ENCODE measurements at regions not wholly inside any gene's neighbourhood (a gene's known extent, or its start where the extent isn't known, plus 50 kb on each side); places are given as distances from the start of the nearest gene placed in this dataset.

- no peaks in the 10 kb centered on the region for H3K27me3 ChIP-seq
- H3K9me3 ChIP-seq (replicated peaks): no peaks in the 10 kb centered on the region; the same call in none of the 2 replicates
- no peak overlapping the region for H3K4me3 ChIP-seq
- no peak for DNase-seq
- peak overlapping the region; percentile 22 for H3K27ac ChIP-seq
- peaks cover 28% of the 10 kb centered on the region for H3K4me1 ChIP-seq
- no peaks in the 10 kb centered on the region for H3K36me3 ChIP-seq
Observed at GRCh38 chr9:86846656-86847055, 100.7 kb downstream of the GAS1 start.

GRCh38 chr9:86843206-86843605 is 104.1 kb downstream of the GAS1 start:
- Histone ChIP-seq H3K27ac (no peak overlapping the region), H3K9me3 (replicated peaks) (no peaks in the 10 kb centered on the region), H3K4me3 (no peak overlapping the region), H3K4me1 (peaks cover 61% of the 10 kb centered on the region), H3K36me3 (no peaks in the 10 kb centered on the region), H3K27me3 (no peaks in the 10 kb centered on the region)
- peak; percentile 52 to 75 for DNase-seq

GRCh38 chr9:86842573-86842972 is 104.7 kb downstream of the GAS1 start:
- no peaks in the 10 kb centered on the region for H3K36me3 ChIP-seq
- H3K4me3 ChIP-seq: no peak overlapping the region
- no peak overlapping the region for H3K27ac ChIP-seq
- H3K4me1 ChIP-seq: peaks cover 67% of the 10 kb centered on the region
- H3K9me3 ChIP-seq (replicated peaks): no peaks in the 10 kb centered on the region
- H3K27me3 ChIP-seq: no peaks in the 10 kb centered on the region
- peak in 1 of 2 experiments; percentile 22 for DNase-seq

- H3K4me3 ChIP-seq: no peak overlapping the region
- H3K27me3 ChIP-seq: no peaks in the 10 kb centered on the region
- no peak for DNase-seq
- H3K9me3 ChIP-seq (replicated peaks): no peaks in the 10 kb centered on the region
- no peaks in the 10 kb centered on the region for H3K36me3 ChIP-seq
- H3K27ac ChIP-seq: no peak overlapping the region
- peaks cover 59% of the 10 kb centered on the region for H3K4me1 ChIP-seq
Observed at GRCh38 chr9:86839522-86839921, 107.8 kb downstream of the GAS1 start.

GRCh38 chr9:86838519-86839497 is 108.5 kb downstream of the GAS1 start:
- Histone ChIP-seq H3K9me3 (replicated peaks) (no peaks in the 10 kb centered on the region), H3K4me3 (no peak overlapping the region), H3K27me3 (no peaks in the 10 kb centered on the region), H3K27ac (peak overlapping the region; percentile 7; the same call in 1 of the 2 replicates), H3K36me3 (no peaks in the 10 kb centered on the region), H3K4me1 (peaks cover 57% of the 10 kb centered on the region)
- DNase-seq: peak in 1 of 2 experiments; percentile 54

GRCh38 chr9:86837345-86837744 is 110.0 kb downstream of the GAS1 start:
- no peaks in the 10 kb centered on the region for H3K36me3 ChIP-seq
- peaks cover 47% of the 10 kb centered on the region for H3K4me1 ChIP-seq
- H3K27ac ChIP-seq: no peak overlapping the region
- no peaks in the 10 kb centered on the region for H3K27me3 ChIP-seq
- DNase-seq: no peak
- H3K9me3 ChIP-seq (replicated peaks): no peaks in the 10 kb centered on the region
- no peak overlapping the region for H3K4me3 ChIP-seq

- no peaks in the 10 kb centered on the region for H3K27me3 ChIP-seq
- H3K9me3 ChIP-seq (replicated peaks): no peaks in the 10 kb centered on the region
- H3K4me1 ChIP-seq: peaks cover 46% of the 10 kb centered on the region
- no peak for DNase-seq
- no peaks in the 10 kb centered on the region for H3K36me3 ChIP-seq
- H3K4me3 ChIP-seq: no peak overlapping the region
- H3K27ac ChIP-seq: no peak overlapping the region
Observed at GRCh38 chr9:86836797-86837196, 110.5 kb downstream of the GAS1 start.

- Histone ChIP-seq H3K9me3 (replicated peaks) (no peaks in the 10 kb centered on the region), H3K27me3 (no peaks in the 10 kb centered on the region), H3K4me3 (no peak overlapping the region), H3K4me1 (peaks cover 44% of the 10 kb centered on the region), H3K27ac (no peak overlapping the region), H3K36me3 (no peaks in the 10 kb centered on the region)
- DNase-seq: no peak
Observed at GRCh38 chr9:86836266-86836665, 111.0 kb downstream of the GAS1 start.

- Histone ChIP-seq H3K4me3 (no peak overlapping the region), H3K27me3 (no peaks in the 10 kb centered on the region), H3K9me3 (replicated peaks) (no peaks in the 10 kb centered on the region), H3K4me1 (peaks cover 4% of the 10 kb centered on the region; the same call in 1 of the 2 replicates), H3K36me3 (no peaks in the 10 kb centered on the region), H3K27ac (no peak overlapping the region)
- DNase-seq: no peak
Observed at GRCh38 chr9:86830356-86830755, 117.0 kb downstream of the GAS1 start.

GRCh38 chr9:86829496-86830046 is 117.7 kb downstream of the GAS1 start:
- Histone ChIP-seq H3K9me3 (replicated peaks) (no peaks in the 10 kb centered on the region), H3K4me3 (no peak overlapping the region), H3K27ac (no peak overlapping the region), H3K36me3 (no peaks in the 10 kb centered on the region), H3K4me1 (peaks cover 4% of the 10 kb centered on the region; the same call in 1 of the 2 replicates), H3K27me3 (no peaks in the 10 kb centered on the region)
- DNase-seq: no peak

- H3K27me3 ChIP-seq: no peaks in the 10 kb centered on the region
- no peaks in the 10 kb centered on the region for H3K9me3 ChIP-seq (replicated peaks)
- no peak overlapping the region for H3K27ac ChIP-seq
- peaks cover 4% of the 10 kb centered on the region; the same call in 1 of the 2 replicates for H3K4me1 ChIP-seq
- DNase-seq: no peak
- H3K36me3 ChIP-seq: no peaks in the 10 kb centered on the region
- H3K4me3 ChIP-seq: no peak overlapping the region
Observed at GRCh38 chr9:86828631-86829030, 118.7 kb downstream of the GAS1 start.

GRCh38 chr9:86827893-86828292 is 119.4 kb downstream of the GAS1 start:
- H3K4me1 ChIP-seq: peaks cover 4% of the 10 kb centered on the region; the same call in 1 of the 2 replicates
- no peaks in the 10 kb centered on the region for H3K27me3 ChIP-seq
- DNase-seq: no peak
- H3K9me3 ChIP-seq (replicated peaks): peaks cover 4% of the 10 kb centered on the region
- H3K27ac ChIP-seq: no peak overlapping the region
- no peaks in the 10 kb centered on the region for H3K36me3 ChIP-seq
- no peak overlapping the region for H3K4me3 ChIP-seq

- H3K9me3 ChIP-seq (replicated peaks): peaks cover 9% of the 10 kb centered on the region
- H3K27ac ChIP-seq: no peak overlapping the region
- no peak overlapping the region for H3K4me3 ChIP-seq
- H3K4me1 ChIP-seq: peaks cover 19% of the 10 kb centered on the region
- no peaks in the 10 kb centered on the region for H3K27me3 ChIP-seq
- no peak for DNase-seq
- H3K36me3 ChIP-seq: no peaks in the 10 kb centered on the region
Observed at GRCh38 chr9:86825299-86825698, 122.0 kb downstream of the GAS1 start.

- Histone ChIP-seq H3K4me3 (no peak overlapping the region), H3K36me3 (no peaks in the 10 kb centered on the region), H3K4me1 (peaks cover 25% of the 10 kb centered on the region), H3K27ac (peak overlapping the region; percentile 63), H3K27me3 (no peaks in the 10 kb centered on the region), H3K9me3 (replicated peaks) (peaks cover 18% of the 10 kb centered on the region)
- peak; percentile 24 to 56 for DNase-seq
Observed at GRCh38 chr9:86822006-86822801, 125.1 kb downstream of the GAS1 start.
